GM23248 (cell line): ENCODE measurements at regions not wholly inside any gene's neighbourhood (a gene's known extent, or its start where the extent isn't known, plus 50 kb on each side); places are given as distances from the start of the nearest gene placed in this dataset.

Source experiments
- DNase-seq: peaks from one replicate; pipeline ENCODE4 v3.0.0-alpha.2; 2015
- H2AFZ ChIP-seq: fragments of 200-600 bp; sonication (generic); 2 replicates; pipeline ENCODE4 v1.6.1; 2016; ENCODE audit warnings: antibody characterized with exemption
- H3F3A ChIP-seq: fragments of 200-600 bp; sonication (generic); 2 replicates; pipeline ENCODE4 v1.6.1; 2016; ENCODE audit warnings: mild to moderate bottlenecking, antibody characterized with exemption, mixed run types; ENCODE audit not compliant: insufficient read depth
- H3K27ac ChIP-seq: fragments of 200-600 bp; sonication (generic); 2 replicates; pipeline ENCODE4 v1.5.1; 2016; ENCODE audit warnings: mild to moderate bottlenecking
- H3K27me3 ChIP-seq: fragments of 200-600 bp; sonication (generic); replicated peaks from 2 replicates; pipeline ENCODE4 v1.6.1; 2016; ENCODE audit warnings: mild to moderate bottlenecking; ENCODE audit not compliant: insufficient read depth
- H3K36me3 ChIP-seq: fragments of 200-600 bp; sonication (generic); 2 replicates; pipeline ENCODE4 v1.6.1; 2016; ENCODE audit warnings: low read depth, mild to moderate bottlenecking
- H3K4me1 ChIP-seq: fragments of 200-600 bp; sonication (generic); 2 replicates; pipeline ENCODE4 v1.6.1; 2016; ENCODE audit warnings: mild to moderate bottlenecking; ENCODE audit not compliant: insufficient read depth
- H3K4me2 ChIP-seq: fragments of 200-600 bp; sonication (generic); one replicate; pipeline ENCODE4 v1.6.1; 2016; ENCODE audit warnings: mild to moderate bottlenecking; ENCODE audit not compliant: unreplicated experiment
- H3K4me3 ChIP-seq: fragments of 200-600 bp; sonication (generic); 2 replicates; pipeline ENCODE4 v1.5.1; 2016; ENCODE audit warnings: mild to moderate bottlenecking
- H3K79me2 ChIP-seq: fragments of 200-600 bp; sonication (generic); 2 replicates; pipeline ENCODE4 v1.6.1; 2016; ENCODE audit warnings: mild to moderate bottlenecking; ENCODE audit not compliant: insufficient read depth
- H3K9ac ChIP-seq: fragments of 200-600 bp; sonication (generic); 2 replicates; pipeline ENCODE4 v1.6.1; 2016; ENCODE audit warnings: mild to moderate bottlenecking
- H3K9me2 ChIP-seq: fragments of 200-600 bp; sonication (generic); 2 replicates; pipeline ENCODE4 v1.6.1; 2016; ENCODE audit warnings: mixed run types, mild to moderate bottlenecking, moderate library complexity; ENCODE audit not compliant: insufficient read depth
- H3K9me3 ChIP-seq: fragments of 200-600 bp; sonication (generic); one replicate; pipeline ENCODE4 v1.6.1; 2017; ENCODE audit warnings: low read depth
- H4K20me1 ChIP-seq: fragments of 200-600 bp; sonication (generic); 2 replicates; pipeline ENCODE4 v1.6.0; 2016; ENCODE audit not compliant: insufficient read depth
- EZH2 ChIP-seq: fragments of 200-600 bp; sonication (generic); IDR thresholded peaks from 2 replicates; pipeline ENCODE4 v1.6.1; 2018; ENCODE audit warnings: antibody characterized with exemption, mild to moderate bottlenecking; ENCODE audit not compliant: insufficient read depth, poor library complexity, severe bottlenecking
- EZH2phosphoT487 ChIP-seq: fragments of 200-600 bp; sonication (generic); IDR thresholded peaks from 2 replicates; pipeline ENCODE4 v1.6.1; 2018; ENCODE audit warnings: antibody characterized with exemption, moderate library complexity, mild to moderate bottlenecking, low read depth; ENCODE audit not compliant: insufficient read depth
- WGBS, 2 experiments: methylation state at CpG; one replicate each; pipeline ENCODE4 v1.1.6; 2015 to 2017; ENCODE audit warnings: low lambda C conversion rate in 2 of 2, low coverage in 1 of 2; ENCODE audit errors: missing lambda C conversion rate in 2 of 2; 5-methylcytosine and 5-hydroxymethylcytosine counted together
- in situ Hi-C: fragments of 300-500 bp; cut with MboI; formaldehyde crosslinking; loops from 2 replicates; pipeline ENCODE4 v1.15.0; 2020

DNA sequence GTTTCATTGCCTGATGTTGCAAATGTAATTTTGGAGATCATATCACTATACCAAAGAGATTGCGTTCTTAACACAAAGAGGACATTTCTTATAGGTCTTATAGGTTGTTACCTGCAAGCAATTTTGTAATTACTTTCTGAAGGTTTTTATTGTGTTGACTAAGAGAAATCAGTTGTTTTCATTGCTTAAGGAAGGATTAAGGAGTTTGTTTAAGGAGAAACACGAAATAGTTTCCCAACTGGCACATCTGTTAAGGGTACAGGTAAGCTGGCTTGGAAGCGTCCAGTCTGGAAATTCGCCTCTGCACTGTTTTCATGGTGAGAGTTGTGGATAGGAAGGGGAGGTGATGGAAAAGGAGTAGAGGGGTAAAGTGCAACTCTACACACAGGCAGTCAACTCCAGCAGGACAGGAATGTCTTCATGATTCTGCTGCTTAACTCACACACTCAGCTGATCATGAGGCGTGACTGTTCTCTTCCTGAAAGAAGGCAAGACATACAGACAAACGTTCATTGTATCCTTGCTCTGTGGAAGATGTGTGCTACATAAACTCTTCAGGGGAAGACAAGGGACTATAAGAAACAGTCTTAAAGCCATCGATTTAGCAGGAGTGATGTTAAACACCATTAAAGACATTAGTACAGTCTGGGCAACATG lies 61.4 kb upstream of the ACSL3 start:
- Histone ChIP-seq H2AFZ (no peak overlapping the region), H3K9me3 (no peaks in the 10 kb centered on the region), H3K4me1 (peaks cover 6% of the 10 kb centered on the region; the same call in 1 of the 2 replicates), H3K4me3 (no peak overlapping the region), H3K79me2 (no peaks in the 10 kb centered on the region), H3K9me2 (no peaks in the 10 kb centered on the region), H3F3A (no peaks in the 10 kb centered on the region), H3K4me2 (no peak overlapping the region), H3K36me3 (no peaks in the 10 kb centered on the region), H3K9ac (no peak overlapping the region), H3K27me3 (no peaks in the 10 kb centered on the region), H4K20me1 (no peaks in the 10 kb centered on the region), H3K27ac (no peak overlapping the region)
- in situ Hi-C loops = no loop called here
- 83 to 86% methylated on average over 7 of the region's 7 CpGs for WGBS, 2 experiments
- no peak for DNase-seq
- TF ChIP-seq EZH2 (no peak), EZH2phosphoT487 (no peak)

DNA sequence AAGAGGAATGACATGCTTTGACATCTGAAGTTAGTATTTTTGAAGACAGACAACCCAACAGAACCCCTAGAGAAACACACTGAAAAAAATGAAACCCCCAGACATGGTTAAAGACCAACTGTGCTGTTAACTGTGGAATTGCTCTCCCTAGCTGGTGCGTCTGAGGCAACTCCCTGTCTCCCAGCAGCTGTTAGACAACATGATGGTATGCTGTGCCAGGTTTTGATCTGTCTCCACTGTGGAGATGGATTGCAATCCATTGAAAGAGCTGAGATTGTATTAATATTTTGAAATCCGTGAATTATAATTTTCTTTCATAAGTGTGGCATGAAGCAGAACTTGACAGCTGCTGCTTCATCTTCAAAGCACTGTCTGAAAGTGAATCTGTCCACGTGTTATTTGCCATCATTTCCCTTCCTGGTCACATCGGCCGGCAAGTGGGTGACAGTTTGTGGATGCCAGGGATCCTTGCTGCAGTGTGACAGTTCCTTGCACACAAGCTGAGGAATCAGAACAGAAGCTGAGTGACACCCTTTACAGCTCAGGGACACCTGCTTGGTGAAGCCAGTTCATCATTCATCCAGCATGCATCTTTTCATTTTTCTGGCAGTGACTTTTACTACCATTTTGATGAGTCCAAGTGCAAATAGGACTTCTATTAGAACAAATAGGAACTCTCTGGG lies 58.2 kb upstream of the ACSL3 start:
- no peak for DNase-seq
- no peak overlapping the region for H3K4me2 ChIP-seq
- no peaks in the 10 kb centered on the region for H3K9me3 ChIP-seq
- no peaks in the 10 kb centered on the region for H3K27me3 ChIP-seq
- H4K20me1 ChIP-seq = no peaks in the 10 kb centered on the region
- H3K9me2 ChIP-seq = no peaks in the 10 kb centered on the region
- H3K4me1 ChIP-seq = peaks cover 4% of the 10 kb centered on the region; the same call in 1 of the 2 replicates
- H3K4me3 ChIP-seq = no peak overlapping the region
- H3K9ac ChIP-seq = no peak overlapping the region
- no peaks in the 10 kb centered on the region for H3K36me3 ChIP-seq
- no peak overlapping the region for H2AFZ ChIP-seq
- WGBS, 2 experiments = 76 to 80% methylated on average over 5 of the region's 5 CpGs
- no peaks in the 10 kb centered on the region for H3F3A ChIP-seq
- H3K79me2 ChIP-seq = no peaks in the 10 kb centered on the region
- no peak overlapping the region for H3K27ac ChIP-seq
- TF ChIP-seq EZH2phosphoT487 = no peak
- no peak for TF ChIP-seq EZH2
- in situ Hi-C loops = no loop called here

DNA sequence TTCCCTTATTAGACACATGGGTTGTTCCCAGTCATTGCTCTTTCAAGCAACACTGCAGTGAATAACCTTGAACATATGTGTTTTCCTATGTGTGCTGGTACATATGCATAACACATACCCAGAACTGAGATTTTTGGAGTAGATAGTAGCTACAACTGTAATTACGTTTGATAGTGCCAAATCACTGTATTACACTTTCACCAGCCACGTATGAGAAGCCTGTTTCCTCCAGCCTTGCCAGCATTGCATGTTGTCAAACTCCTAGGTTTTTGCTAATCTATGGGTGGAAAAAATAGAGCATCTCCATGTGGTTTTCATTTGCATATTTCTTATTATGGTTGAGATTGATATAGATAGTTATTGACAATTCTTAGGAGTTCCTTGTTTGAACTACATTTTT lies 56.5 kb upstream of the ACSL3 start:
- Histone ChIP-seq H2AFZ (no peak overlapping the region), H3K27me3 (no peaks in the 10 kb centered on the region), H3K79me2 (no peaks in the 10 kb centered on the region), H3K9me2 (no peaks in the 10 kb centered on the region), H3K4me1 (no peaks in the 10 kb centered on the region), H3F3A (no peaks in the 10 kb centered on the region), H3K9ac (no peak overlapping the region), H3K36me3 (no peaks in the 10 kb centered on the region), H3K4me2 (no peak overlapping the region), H3K4me3 (no peak overlapping the region), H4K20me1 (no peaks in the 10 kb centered on the region), H3K9me3 (no peaks in the 10 kb centered on the region), H3K27ac (no peak overlapping the region)
- 26 to 34% methylated on average over 2 of the region's 2 CpGs for WGBS, 2 experiments
- in situ Hi-C loops = no loop called here
- TF ChIP-seq EZH2 (no peak), EZH2phosphoT487 (no peak)
- no peak for DNase-seq

DNA sequence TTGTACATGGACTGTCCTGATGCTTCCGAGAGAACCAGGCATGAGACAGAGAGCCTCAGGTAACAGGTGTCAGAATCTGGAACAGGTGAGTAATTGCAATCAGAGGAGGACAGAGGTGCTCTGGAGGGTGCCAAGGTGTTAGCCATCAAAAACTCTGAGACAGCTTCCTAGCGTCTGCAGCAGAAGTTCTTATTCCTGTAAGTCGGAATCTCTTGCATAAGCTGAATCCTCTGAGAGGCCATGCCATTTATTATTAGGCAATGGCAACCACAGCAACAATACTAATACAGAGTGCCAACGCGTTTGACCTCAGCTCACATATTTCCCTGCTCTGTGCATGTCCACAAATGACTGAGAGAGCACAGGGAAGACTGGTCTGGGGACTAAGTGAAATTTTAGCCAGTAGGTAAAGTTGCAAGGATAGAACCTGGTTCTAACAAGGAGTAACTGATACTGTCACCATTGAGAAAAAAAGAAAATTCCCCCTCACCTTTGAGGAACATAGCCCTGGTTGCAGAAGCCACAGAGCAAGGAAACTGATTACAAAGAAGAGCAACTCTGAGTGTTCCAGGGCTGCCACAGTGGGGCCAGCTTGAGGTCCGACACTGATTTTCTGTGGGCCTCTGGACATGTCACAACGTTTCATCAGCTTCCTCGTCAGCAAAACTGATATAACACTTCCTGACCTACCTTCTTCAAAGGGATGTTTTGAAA lies 55.1 kb upstream of the ACSL3 start:
- Histone ChIP-seq H3K9me2 (no peaks in the 10 kb centered on the region), H3F3A (no peaks in the 10 kb centered on the region), H3K4me2 (no peak overlapping the region), H3K79me2 (no peaks in the 10 kb centered on the region), H3K27ac (no peak overlapping the region), H3K4me1 (no peaks in the 10 kb centered on the region), H3K36me3 (no peaks in the 10 kb centered on the region), H4K20me1 (no peaks in the 10 kb centered on the region), H2AFZ (no peak overlapping the region), H3K4me3 (no peak overlapping the region), H3K9me3 (no peaks in the 10 kb centered on the region), H3K27me3 (no peaks in the 10 kb centered on the region), H3K9ac (no peak overlapping the region)
- TF ChIP-seq EZH2 = no peak
- TF ChIP-seq EZH2phosphoT487 = no peak
- WGBS, 2 experiments = 87% methylated on average over 8 of the region's 8 CpGs
- in situ Hi-C loops = no loop called here
- DNase-seq = no peak
